T47D (cell line): ENCODE measurements at regions not wholly inside any gene's neighbourhood (a gene's known extent, or its start where the extent isn't known, plus 50 kb on each side); places are given as distances from the start of the nearest gene placed in this dataset.
A peak's percentile ranks its signal among the peaks of the same experiment; 100 is the strongest.

Experiments
- DNase-seq, 2 experiments: peaks; one replicate each; pipeline versions ENCODE4 v3.0.0 to v3.0.0-alpha.2; 2011 to 2012; ENCODE audit warnings: low read depth in 1 of 2, low spot score in 1 of 2
- JUND ChIP-seq: IDR thresholded peaks from 2 replicates; pipeline ENCODE4 v1.6.1; 2012; ENCODE audit warnings: low read depth
- in situ Hi-C: cut with HindIII; loops from 2 replicates; pipeline ENCODE4 v1.10.0; 2016; ENCODE audit warnings: low sequenced_read_pairs, low pct_unique_long_range_greater_than_20kb

DNA sequence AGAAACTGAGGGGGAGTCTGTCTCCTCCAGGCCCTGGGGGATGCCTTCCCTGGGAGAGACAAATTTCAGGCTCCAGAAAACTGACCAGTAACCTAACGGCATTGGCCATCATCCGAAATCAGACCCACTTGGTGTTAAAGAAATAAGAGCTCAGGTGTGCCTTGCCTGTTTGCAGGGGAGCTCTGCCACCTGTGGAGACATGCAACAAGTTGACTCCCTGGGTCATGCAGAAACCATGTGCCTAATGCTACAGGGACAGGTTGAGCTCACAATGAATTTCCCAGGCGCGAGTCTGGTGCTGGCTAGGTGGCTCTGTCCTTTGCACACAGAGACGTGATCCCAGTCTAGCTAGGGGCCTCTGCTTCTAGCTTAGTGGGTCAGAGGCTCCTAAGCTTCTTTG, 95.8 kb upstream of the KIT start:
- no peak for TF ChIP-seq JUND
- in situ Hi-C loops: no loop called here
- DNase-seq: no peak

DNA sequence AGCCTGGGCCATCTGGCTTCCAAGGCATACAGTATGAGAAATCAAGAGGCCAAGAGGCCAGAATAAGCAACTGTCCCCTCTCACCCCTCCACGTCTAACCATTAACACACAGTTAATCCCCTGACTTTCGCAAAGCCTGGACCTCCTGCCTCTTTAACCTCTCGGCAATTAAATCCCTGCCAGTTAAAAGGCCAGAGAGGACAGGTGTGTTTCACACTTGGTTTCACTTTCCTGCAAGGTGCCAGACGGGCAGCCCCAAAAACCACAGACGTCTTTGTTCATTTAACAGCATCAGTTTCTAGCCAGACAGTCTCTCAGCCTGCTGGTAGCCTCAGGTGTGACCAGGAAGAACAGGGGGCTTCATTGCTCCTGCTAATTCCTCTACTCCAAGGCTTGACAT, 91.1 kb upstream of the KIT start:
- DNase-seq: no peak
- in situ Hi-C loops: no loop called here
- TF ChIP-seq JUND: no peak

DNA sequence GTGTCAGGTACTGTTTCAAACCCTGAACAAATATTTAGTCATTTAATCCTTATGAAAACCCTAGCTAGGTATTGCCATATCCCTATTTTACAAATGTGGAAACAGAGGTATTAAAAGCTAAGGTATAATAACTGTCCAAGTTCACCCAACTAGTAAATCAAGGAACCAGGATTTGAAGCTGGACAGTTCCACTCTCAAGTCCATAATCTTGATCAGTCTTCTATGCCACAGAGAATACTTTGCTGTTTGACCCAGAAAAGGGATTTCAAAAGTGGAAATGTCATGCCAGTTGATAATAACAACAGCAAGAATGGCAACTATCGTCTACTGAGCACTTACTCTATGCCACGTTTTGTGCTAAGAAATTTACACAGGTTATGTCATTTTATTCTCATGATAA, 90.4 kb upstream of the KIT start:
- in situ Hi-C loops: no loop called here
- DNase-seq: no peak
- no peak for TF ChIP-seq JUND

DNA sequence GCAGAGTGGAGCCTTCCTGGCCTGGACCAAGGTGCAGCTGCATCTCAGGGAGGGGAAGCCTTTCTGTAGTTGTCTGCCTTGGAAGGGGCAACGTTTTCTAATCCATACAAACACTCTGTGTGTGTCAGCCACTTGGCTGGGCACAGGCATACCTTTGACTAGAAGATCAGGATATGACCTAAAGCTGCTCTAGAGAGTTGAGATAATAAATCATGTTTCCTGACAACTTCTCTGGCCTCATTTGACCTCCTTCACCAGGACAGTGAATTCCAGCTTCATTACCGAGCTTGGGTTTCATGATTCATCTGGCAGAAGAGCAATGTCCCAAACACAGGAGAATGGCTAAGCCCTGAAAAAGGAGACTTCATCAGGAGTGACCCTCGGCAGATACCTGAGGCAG, 89.6 kb upstream of the KIT start:
- DNase-seq: no peak
- TF ChIP-seq JUND: no peak
- in situ Hi-C loops: no loop called here

DNA sequence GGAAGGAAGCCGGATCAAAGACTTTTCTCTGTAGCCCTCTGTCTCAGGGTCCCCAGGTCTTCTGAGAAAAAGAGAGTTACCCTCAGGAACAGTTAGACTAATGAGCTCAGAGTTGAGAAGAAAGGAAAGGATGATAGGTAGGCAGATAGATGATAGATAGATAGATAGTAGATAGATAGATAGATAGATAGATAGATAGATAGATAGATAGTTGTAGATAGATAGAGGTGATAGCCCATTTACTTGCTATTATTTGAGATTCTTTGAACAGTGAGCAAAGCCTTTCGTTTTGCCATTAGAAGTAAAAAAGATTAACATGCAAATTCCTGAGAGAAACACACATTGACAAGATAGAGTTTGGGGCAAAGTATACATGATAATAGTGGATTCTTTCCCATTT, 86.9 kb upstream of the KIT start:
- no peak for DNase-seq
- in situ Hi-C loops: no loop called here
- TF ChIP-seq JUND: no peak

DNA sequence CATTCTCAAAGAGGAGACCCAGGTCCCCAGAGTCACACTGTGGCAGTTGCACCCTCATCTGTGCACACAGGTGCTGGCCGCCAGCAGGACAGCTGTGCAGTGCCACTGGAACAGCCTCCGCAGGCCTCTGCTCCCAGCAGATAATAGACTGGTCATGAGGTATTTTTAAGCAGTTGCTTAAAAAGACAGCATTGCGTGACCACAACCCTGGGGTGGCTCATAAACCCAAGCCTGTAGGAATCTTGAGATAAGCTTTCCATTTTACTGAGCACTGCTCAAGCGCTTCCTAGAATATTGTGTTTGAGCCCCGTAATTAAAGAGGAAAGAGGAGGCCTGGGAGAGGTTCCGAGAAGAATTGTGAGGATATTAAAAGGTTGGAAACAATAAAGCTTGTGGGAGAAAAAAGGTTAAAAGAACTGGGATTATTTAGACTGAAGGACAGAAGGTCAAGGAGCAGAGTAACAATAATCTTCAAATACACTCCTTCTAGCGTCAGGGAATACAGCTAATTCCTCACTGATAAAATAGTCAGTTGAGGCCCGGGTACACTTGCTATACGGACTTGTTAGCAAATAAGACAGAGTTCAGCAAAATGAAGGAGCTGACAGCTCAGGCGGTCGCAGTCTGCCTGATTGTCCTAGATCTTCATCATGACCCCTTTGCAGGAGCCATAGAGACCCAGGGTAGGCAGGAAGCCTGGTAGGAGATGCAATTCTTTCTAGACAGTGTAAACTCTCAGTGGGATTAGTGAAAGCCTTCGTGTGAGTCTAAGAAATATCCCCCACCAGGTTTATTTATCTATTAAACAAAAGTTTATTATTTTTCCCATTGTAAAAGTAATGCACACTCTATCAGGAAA, 86.2 kb upstream of the KIT start:
- no peak for DNase-seq
- in situ Hi-C loops: no loop called here
- no peak for TF ChIP-seq JUND

DNA sequence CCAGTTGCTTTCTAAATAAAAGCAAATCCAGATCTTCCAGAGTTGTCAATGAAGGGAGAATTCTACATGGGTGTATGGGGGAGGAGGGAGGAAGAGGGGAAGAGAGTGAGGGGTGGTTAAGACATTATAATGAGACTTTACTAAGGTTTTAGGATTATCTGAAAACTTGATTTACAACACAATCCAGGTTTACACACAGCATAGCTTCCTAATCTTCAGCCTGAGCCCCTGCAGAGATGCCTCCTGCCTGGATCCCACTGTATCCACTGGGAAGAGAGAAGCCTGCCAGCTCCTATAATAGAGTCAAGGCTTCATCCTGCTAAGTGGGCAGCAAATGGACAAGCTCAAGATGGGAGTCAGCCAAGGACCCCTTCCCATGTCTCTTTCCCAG, 85.6 kb upstream of the KIT start:
- DNase-seq: no peak
- in situ Hi-C loops: no loop called here
- no peak for TF ChIP-seq JUND

DNA sequence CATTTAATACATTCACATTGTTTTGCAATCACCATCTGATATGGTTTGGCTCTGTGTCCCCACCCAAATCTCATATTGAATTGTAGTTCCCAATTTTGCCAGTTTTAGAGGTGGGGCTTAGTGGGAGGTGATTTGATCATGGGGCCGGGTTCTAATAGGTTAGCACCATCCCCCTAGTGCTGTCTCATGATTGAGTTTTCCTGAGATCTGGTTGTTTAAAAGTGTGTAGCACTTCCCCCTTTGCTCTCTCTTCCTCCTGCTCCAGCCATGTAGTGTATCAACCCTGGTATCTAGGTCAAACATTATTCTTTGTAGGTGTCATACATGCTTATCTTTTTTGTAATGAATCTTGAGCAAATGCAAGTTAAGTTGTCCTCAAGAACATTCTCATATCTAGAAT, 83.3 kb upstream of the KIT start:
- no peak for DNase-seq
- TF ChIP-seq JUND: no peak
- in situ Hi-C loops: no loop called here

DNA sequence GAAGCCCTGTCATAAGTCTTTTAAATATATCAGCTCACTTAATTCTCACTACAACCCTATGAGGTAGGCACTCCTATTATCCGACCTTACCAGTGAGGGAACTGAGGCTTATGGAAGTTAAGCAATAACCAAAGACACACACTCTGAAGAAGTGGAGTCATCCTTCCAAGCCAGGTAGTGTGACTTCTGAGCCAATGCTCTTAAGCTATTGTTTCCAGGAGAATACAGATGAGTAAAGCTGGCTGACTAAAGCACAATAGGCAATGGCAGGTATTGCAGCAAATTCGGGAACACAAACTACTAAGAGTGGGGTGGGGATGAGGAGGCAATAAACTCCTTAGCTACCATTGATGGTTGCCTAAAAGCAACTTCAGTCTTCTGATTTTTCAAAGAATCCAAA, 81.8 kb upstream of the KIT start:
- no peak for TF ChIP-seq JUND
- DNase-seq: no peak
- in situ Hi-C loops: no loop called here

DNA sequence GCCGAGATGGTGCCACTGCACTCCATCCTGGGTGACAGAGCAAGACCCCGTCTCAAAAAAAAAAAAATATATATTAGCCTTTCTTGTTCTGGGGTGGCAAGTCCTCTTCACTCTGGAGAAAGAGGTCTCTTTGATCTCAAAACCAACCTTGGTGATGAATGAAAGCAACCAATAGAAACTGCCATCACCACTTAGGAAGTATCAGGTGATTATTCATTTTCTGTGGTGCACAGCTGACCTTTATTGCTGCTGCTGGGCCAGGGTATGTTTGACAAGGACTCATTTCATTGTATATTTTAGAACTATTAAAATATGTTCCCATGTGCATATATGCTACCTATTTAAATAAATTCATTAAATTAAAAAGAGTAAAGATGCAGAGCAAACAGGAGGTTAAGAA, 76.0 kb upstream of the KIT start:
- in situ Hi-C loops: no loop called here
- no peak for DNase-seq
- TF ChIP-seq JUND: no peak

DNA sequence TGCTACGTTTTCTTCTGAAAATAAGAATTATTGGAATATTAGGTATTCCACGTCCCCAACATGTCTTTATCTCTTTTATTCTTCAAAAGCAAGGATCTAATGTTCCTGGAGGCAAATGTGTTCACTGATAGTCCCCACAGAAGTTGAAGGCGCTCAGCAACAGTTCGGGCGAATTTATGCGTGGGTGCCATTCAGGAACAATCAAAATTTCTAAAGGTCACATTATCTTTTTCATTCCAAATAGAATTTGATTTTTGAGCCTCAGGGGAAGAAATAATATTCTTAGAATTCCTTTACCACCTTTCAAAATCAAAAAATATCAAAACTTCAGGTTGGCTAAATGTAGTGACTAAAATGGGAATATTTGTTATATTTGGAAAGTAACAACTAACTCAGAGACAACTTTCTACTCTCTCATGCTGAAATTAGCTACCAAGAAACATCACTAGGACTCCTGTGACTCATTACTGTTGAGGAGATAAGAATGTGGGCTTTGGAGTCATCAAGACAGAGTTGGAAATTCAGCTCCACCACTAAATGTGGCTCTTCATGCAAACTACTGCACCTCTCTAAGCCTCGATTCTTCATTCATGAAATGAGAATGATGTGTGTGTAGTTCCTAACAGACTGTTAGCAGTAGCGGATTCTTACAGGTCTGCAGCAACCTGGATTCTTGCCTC, 72.3 kb upstream of the KIT start:
- DNase-seq: no peak
- TF ChIP-seq JUND: no peak
- in situ Hi-C loops: no loop called here

DNA sequence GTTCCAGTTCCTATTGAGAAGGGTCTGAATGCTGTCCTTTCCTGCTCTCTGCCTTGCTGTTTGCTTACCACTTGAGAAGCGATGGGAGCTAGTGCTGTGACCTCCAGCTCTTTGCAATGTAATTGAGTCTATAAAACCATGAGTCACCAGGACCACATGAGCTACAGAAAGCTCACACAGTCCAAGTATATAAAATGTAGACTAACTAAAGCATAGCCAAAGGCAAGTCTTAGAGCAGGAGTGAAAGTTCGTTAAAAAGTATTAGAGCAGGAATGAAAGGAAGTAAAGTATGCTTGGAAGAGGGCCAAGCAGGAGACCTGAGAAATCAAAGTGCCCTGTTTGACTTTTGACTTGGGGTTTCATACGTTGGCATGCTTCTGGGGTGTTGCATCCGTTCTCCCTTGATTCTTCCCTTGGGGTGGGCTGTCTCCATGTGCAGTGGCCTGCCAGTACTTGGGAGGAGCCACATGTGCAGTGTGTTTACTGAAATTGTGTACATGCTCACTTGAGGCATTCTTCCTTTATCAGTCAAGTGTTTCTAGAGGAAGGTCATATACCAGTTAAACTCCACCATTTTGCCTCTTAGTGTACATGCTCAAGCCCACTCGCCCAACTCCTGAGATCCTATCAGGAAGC, 71.3 kb upstream of the KIT start:
- peak in 1 of 2 experiments; percentile 16 for DNase-seq
- in situ Hi-C loops: no loop called here
- no peak for TF ChIP-seq JUND
